HepG2 (cell line): ENCODE measurements at regions not wholly inside any gene's neighbourhood (a gene's known extent, or its start where the extent isn't known, plus 50 kb on each side); places are given as distances from the start of the nearest gene placed in this dataset.

Experiments
- CTCF ChIP-seq: sonication (generic); formaldehyde crosslinking; IDR thresholded peaks from 2 replicates; pipeline ENCODE4 v1.5.0; 2020; ENCODE audit warnings: mild to moderate bottlenecking, missing genetic modification reagents, moderate library complexity
- EP300 ChIP-seq, 3 experiments: sonication (generic) in 1 of 3; formaldehyde crosslinking in 1 of 3; IDR thresholded peaks; 2 replicates each; pipeline versions ENCODE4 v1.5.1 to v1.6.1; 2011 to 2020; ENCODE audit warnings: low read depth in 2 of 3, low read length in 2 of 3, borderline replicate concordance in 1 of 3, improper control_type of control experiment in 1 of 3, mild to moderate bottlenecking in 1 of 3, missing genetic modification reagents in 1 of 3, moderate library complexity in 1 of 3
- EZH2 ChIP-seq: conservative IDR thresholded peaks from 2 replicates; pipeline ENCODE4 v1.6.1; 2012; ENCODE audit warnings: mild to moderate bottlenecking, low read depth, low read length, moderate library complexity
- HOXA7 ChIP-seq: sonication (generic); formaldehyde crosslinking; IDR thresholded peaks from 2 replicates; pipeline ENCODE4 v1.8.1; 2022; ENCODE audit warnings: mild to moderate bottlenecking, missing genetic modification reagents, moderate library complexity
- HOXD1 ChIP-seq: sonication (generic); formaldehyde crosslinking; IDR thresholded peaks from 2 replicates; pipeline ENCODE4 v1.5.0; 2020; ENCODE audit warnings: missing genetic modification reagents
- MED8 ChIP-seq: sonication (generic); formaldehyde crosslinking; IDR thresholded peaks from 2 replicates; pipeline ENCODE4 v1.8.1; 2023; ENCODE audit warnings: mild to moderate bottlenecking, missing genetic modification reagents; ENCODE audit not compliant: insufficient replicate concordance
- TAF1 ChIP-seq: sonication (generic); formaldehyde crosslinking; IDR thresholded peaks from 2 replicates; pipeline ENCODE4 v1.4.0; 2020; ENCODE audit warnings: missing genetic modification reagents
- ZBTB49 ChIP-seq: sonication (generic); formaldehyde crosslinking; IDR thresholded peaks from 2 replicates; pipeline ENCODE4 v1.4.0; 2020; ENCODE audit warnings: missing genetic modification reagents, borderline replicate concordance
- ZNF18 ChIP-seq: sonication (generic); formaldehyde crosslinking; IDR thresholded peaks from 2 replicates; pipeline ENCODE4 v1.8.0; 2022; ENCODE audit warnings: mild to moderate bottlenecking, missing genetic modification reagents; ENCODE audit not compliant: insufficient replicate concordance
- ZNF44 ChIP-seq: sonication (generic); formaldehyde crosslinking; IDR thresholded peaks from 2 replicates; pipeline ENCODE4 v1.5.1; 2020; ENCODE audit warnings: mild to moderate bottlenecking, missing genetic modification reagents
- ZNF589 ChIP-seq: sonication (generic); formaldehyde crosslinking; conservative IDR thresholded peaks from 2 replicates; pipeline ENCODE4 v1.8.0; 2022; ENCODE audit warnings: mild to moderate bottlenecking, moderate library complexity, missing genetic modification reagents
- ZNF83 ChIP-seq: sonication (generic); formaldehyde crosslinking; IDR thresholded peaks from 2 replicates; pipeline ENCODE4 v1.4.0; 2020; ENCODE audit warnings: missing genetic modification reagents, mild to moderate bottlenecking, borderline replicate concordance
- TF ChIP-seq, protein P1 (sequence below): sonication (generic); formaldehyde crosslinking; IDR thresholded peaks from 2 replicates; pipeline ENCODE4 v1.4.0; 2020; ENCODE audit warnings: mild to moderate bottlenecking, missing genetic modification reagents

- no peak for TF ChIP-seq ZNF83 (CRISPR knock-in tag)
- no peak for TF ChIP-seq CTCF (CRISPR knock-in tag)
- TF ChIP-seq EZH2, result no peak
- no peak for TF ChIP-seq ZNF589 (CRISPR knock-in tag)
- TF ChIP-seq HOXD1 (CRISPR knock-in tag), result no peak
- TF ChIP-seq TAF1, result no peak
- TF ChIP-seq, protein P1, sequence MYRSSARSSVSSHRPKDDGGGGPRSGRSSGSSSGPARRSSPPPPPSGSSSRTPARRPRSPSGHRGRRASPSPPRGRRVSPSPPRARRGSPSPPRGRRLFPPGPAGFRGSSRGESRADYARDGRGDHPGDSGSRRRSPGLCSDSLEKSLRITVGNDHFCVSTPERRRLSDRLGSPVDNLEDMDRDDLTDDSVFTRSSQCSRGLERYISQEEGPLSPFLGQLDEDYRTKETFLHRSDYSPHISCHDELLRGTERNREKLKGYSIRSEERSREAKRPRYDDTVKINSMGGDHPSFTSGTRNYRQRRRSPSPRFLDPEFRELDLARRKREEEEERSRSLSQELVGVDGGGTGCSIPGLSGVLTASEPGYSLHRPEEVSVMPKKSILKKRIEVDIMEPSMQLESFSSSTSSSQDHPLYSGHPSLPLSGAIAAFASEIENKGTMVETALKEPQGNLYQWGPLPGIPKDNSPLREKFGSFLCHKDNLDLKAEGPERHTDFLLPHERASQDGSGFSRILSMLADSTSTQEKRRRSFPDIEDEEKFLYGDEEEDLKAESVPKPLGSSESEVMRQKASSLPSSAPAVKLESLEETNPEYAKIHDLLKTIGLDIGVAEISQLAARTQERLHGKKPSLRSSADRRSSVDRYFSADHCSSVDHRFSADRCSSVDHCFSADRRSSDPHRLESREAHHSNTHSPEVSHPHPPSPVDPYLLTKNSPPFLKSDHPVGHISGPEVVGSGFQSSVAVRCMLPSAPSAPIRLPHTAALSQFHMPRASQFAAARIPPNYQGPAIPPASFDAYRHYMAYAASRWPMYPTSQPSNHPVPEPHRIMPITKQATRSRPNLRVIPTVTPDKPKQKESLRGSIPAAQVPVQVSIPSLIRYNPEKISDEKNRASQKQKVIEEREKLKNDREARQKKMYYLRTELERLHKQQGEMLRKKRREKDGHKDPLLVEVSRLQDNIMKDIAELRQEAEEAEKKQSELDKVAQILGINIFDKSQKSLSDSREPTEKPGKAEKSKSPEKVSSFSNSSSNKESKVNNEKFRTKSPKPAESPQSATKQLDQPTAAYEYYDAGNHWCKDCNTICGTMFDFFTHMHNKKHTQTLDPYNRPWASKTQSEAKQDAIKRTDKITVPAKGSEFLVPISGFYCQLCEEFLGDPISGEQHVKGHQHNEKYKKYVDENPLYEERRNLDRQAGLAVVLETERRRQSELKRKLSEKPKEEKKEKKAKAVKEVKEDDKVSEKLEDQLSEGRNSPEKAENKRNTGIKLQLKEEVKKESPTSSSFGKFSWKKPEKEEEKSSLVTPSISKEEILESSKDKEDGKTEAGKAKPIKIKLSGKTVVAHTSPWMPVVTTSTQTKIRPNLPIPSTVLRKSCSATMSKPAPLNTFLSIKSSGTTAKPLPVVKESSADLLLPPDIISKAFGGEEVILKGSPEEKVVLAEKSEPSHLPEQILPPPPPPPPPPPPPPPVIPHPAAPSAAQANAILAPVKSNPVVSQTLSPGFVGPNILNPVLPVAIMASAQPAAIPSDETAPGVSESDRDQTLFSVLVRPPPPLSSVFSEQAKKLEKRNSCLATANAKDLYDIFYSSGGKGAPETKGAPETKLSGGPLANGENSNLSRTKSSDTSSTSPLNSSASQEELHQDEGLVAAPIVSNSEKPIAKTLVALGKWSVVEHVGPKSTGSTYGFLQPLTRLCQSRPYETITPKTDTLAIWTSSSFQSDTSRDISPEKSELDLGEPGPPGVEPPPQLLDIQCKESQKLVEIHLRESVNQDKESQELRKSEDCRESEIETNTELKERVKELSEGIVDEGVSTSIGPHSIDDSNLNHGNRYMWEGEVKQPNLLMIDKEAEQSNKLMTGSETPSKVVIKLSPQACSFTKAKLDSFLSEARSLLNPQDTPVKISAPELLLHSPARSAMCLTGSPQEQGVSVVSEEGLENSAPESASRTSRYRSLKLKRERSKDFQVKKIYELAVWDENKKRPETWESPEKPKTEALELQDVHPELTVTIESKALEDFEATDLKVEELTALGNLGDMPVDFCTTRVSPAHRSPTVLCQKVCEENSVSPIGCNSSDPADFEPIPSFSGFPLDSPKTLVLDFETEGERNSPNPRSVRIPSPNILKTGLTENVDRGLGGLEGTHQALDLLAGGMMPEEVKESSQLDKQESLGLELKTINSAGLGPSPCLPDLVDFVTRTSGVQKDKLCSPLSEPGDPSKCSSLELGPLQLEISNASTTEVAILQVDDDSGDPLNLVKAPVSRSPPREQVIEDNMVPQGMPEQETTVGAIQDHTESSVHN (CRISPR knock-in tag), result no peak
- no peak for TF ChIP-seq ZBTB49 (CRISPR knock-in tag)
- no peak for TF ChIP-seq EP300 (IDR thresholded peaks at IDR 0.05; ENCODE audit: low read depth in 2 of 2, low read length in 2 of 2)
- no peak for TF ChIP-seq EP300 (CRISPR knock-in tag; IDR thresholded peaks at IDR 0.05; ENCODE audit: borderline replicate concordance)
- TF ChIP-seq ZNF44 (CRISPR knock-in tag), result no peak
- no peak for TF ChIP-seq HOXA7
- TF ChIP-seq MED8 (CRISPR knock-in tag), result no peak
- no peak for TF ChIP-seq ZNF18 (CRISPR knock-in tag)
Measured at GRCh38 chr19:20416661-20417060, 148.9 kb downstream of the ZNF737 start.
